HG03139 (cell line): ENCODE measurements at regions not wholly inside any gene's neighbourhood (a gene's known extent, or its start where the extent isn't known, plus 50 kb on each side); places are given as distances from the start of the nearest gene placed in this dataset.

Source experiments
- ATAC-seq: cut with Tn5 transposase; IDR thresholded peaks from one replicate; pipeline ENCODE4 v1.9.1; 2021; ENCODE audit not compliant: unreplicated experiment

DNA sequence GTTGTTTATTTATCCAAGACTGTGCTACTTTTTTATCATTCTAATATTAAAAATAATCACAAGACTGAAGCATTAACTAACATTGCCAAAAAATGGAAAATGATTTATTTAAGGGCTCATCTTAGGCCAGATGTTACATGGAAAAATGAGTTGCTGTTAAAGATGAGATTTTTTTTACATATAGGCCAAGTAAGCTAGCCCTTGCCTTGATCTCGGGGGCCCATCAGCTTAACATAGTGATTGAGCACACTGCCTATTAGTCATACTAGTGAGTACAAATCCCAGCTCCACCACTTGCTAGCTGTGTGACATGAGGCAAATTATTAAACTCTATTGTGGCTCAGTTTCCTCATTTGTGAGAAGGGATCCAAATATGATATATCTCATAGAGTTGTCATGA is 275.9 kb upstream of the SNX7 start:
- ATAC-seq, result no peak

DNA sequence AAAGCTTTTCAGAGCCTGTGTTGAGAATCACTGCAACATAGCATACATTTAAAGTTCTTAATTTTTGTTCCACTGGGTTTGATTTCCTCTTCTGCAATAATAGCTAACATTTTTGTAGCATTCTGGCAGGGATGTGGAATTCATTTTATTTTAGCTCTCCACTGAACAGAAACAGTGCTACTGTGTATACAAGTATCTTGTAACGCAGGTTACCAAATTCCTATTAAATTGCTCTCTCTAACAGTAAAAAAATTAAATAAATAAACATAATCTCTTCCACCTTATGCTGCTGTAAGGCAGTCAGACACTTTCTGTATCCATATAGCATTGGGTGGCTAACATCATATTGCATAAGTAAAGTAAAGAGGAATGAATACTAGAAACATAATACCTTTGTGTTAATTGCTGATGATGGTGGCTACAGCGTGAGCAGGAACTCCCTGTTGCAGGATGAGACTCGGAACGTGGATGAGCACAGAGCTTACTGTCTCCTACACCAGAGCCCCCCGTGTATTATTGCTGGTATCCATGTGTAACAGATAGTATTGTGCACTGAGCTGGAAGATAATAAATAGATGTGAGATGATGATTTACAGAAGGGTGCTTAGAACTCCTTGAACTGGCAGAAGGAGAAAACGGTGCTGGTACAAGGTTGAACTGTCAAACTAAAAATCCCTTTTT is 276.9 kb upstream of the SNX7 start:
- no peak for ATAC-seq

DNA sequence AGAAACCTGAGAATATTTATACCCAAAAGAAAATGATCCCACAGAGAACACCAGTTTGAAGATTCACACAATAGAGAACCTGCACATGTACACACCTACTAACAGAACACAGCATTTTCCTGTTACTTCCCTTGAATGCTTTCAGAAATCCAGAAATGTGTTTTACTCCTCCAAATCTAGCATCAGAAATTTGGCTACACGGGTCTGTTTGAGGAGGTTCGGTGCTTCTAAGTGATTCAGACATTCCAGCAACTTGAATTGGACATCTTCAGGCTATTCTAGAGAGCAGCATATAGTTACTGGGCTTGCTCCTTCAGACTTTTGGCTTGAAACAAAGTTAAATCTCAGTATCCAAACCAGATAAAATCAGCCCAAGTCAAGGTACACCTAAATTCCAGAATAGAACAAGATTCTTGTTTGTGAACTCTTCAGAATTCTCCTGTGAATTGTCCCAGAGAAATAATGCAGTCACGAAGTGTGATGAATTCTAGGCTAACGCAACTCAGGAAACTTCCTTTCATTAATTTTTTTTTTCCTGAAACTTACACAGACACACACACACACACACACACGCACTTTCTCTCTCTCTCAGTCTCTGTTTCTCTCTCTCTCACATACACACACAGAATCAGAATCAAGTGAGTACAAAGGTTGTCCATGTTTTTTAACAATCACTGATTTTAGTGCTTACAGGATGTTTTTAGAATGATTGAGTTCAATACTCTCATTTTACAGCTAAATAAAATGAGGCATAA is 278.4 kb upstream of the SNX7 start:
- ATAC-seq, result no peak

DNA sequence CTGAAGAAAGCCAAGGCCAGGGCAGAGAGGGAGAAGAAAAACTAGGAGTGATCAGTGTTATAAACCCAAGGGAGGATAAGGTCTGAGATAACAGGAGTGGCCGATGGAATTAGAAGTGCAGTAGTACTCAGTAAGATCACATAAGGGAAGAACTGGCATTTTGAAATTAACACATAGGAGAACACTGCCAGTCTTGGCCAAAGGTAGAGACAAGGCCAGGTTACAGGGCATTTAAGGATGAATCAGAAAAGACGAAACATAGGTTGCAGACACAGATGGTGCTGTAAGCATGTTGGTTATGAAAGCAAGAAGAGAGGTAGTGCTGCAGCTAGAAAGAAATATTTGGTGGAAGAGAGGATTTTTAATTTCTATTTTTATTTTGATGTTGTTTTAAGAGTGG is 278.9 kb upstream of the SNX7 start:
- ATAC-seq, result no peak

DNA sequence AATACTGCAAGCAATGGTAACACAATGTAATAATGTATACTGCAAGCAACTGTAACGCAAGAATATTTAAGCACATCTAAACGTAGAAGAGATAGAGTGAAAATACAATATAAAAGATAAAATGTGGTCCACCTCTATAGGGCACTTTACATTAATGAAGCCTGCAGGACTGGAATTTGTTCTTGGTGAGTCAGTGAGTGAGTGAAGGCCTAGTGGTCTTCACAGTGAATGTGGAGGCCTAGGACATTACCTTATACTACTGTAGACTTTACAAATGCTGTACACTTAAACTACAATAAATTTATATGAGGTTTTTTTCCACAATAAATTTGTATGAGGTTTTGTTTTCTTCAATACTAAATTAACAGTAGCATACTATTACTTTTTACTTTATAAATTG is 287.4 kb upstream of the SNX7 start:
- ATAC-seq, result no peak

DNA sequence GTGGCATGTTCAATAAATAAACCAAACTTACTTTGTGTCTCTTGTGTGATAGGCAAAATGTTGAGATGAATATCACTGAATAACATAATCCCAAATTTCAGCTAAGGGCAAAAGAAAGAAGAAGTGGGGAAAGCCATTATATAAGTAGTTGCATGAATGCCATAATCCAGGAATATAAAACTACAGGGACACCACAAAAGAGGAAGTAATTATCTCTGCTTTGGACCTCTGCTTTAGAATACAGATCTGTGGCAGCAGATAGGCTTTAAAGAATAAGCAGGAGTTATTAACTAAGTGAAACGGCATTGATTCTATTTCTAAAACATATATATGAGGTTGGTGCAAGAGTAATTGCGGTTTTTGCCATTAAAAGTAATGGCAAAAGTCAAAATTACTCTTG is 288.5 kb upstream of the SNX7 start:
- no peak for ATAC-seq

DNA sequence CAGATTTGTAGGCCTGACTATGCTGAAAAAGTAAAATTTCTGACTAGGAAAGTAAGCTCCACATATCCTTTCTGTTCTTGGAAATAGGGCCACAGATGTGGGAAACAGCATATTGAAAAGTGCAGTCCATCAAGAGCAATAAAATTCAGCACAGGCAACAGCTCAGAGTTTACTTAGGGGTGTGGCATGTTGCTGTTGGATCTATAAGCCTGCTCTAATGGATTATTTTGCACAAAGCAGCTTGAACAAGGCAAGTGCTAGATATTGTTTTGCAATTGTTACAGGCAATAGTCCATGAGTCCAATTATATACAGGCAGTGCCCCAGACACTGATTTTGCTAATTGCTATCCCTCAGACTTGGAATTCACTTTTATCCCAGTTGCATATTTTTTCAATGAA is 289.8 kb upstream of the SNX7 start:
- no peak for ATAC-seq

DNA sequence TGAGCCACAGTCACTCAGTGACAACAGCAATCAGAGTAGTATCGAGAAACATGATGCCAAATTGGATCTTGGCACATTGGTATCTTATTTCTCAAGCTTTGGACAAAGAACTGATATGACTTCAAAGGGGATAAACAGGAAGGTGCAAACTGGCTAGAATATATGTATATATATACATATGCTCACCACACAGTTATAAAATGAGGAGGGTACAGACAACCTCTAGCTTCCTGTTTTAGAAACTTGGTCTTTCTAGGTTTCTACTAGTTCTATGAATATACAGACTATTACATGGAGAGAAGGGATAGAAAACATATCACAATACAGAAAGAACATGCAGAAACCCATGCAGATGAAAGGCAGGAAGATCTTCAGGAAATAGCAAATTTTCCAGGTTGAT is 292.1 kb upstream of the SNX7 start:
- ATAC-seq, result no peak

DNA sequence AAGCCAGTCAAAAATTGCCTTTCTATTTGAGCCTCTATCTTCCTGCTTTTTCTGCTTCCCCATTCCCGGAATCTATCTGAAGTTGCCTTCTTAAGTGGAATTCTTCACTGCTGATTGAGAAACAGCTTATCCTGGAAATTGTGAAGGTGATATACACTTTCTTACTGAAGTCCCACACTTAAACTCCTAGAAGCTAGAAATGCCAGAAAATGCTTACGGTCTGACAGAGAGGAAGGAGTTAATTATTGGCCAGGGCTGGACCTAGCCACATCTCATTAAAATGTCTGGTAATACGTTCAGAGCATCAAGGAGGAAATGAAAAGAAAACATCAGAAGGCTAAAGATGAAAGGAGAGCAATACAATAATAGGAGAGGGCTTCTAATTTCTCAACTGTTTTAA is 292.5 kb upstream of the SNX7 start:
- ATAC-seq, result no peak

DNA sequence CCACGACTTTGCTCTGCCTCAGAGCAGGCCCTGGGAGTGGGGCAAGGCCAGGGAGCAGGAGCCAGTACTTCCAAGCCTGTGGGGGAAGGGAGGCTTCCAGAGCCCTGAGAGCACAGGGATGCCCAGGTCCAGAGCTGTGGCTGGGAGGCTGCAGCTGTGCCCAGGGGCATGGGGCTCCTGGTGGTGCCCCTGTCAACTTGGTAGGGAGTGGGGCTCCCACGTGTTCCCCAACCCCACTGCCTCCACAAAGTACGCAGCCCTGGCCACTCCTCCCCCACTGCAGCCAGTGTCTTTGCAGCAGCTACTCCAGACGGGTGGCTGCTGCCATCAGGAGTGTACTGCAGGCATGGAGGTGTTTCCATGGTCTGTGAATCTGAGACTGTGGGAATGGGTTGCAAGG is 294.1 kb upstream of the SNX7 start:
- ATAC-seq, result no peak

DNA sequence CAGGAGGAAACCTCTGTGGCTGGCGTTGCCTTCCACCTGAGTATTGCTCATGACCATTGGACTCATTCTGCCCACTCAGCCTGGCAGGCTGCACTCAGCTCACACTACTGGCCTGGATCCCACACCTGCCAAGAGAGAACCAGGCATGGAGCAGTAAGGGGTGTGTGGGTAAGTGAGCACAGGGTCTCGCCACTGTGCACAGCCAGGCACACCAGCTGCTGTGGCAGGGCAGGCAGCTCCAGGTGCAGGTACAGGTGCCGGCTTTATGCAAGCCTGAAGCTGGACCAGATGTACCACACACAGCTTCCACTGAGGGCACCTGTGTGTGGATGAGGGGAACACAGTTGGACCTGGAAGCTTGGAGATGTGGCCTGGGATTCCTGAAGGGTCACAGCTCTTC is 295.2 kb upstream of the SNX7 start:
- no peak for ATAC-seq

DNA sequence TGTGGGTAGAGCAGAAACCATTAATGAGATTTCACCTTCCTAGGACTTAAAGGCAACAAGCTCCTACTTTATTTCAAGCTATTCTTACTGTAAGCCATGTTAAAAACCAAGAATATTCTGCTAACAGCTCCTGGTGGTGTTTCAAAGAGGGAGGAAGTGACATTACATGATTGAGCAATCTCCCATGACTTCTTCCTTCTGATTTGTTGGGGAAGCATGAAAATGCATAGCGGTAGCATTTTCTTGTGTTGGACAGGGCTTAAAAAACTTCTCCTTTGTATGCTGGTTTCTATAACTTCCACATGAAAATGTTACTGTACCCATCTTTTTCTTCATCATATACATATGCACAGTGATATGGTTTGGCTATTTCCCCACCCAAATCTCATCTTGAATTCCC is 297.0 kb upstream of the SNX7 start:
- no peak for ATAC-seq

DNA sequence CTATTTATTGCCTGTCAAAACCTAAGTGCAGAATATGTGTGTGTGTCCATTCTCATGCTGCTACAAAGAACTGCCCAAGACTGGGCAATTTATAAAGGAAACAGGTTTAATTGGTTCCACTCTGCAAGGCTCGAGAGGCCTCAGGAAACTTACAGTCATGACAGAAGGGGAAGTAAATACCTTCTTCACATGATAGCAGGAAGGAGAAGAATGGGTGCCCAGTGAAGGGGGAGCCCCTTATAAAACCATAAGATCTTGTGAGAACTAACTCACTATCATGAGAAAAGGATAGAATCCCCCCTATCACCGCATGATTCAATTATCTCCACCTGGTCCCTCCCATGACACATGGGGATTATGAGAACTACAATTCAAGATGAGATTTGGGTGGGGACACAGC is 300.7 kb upstream of the SNX7 start:
- ATAC-seq, result no peak

DNA sequence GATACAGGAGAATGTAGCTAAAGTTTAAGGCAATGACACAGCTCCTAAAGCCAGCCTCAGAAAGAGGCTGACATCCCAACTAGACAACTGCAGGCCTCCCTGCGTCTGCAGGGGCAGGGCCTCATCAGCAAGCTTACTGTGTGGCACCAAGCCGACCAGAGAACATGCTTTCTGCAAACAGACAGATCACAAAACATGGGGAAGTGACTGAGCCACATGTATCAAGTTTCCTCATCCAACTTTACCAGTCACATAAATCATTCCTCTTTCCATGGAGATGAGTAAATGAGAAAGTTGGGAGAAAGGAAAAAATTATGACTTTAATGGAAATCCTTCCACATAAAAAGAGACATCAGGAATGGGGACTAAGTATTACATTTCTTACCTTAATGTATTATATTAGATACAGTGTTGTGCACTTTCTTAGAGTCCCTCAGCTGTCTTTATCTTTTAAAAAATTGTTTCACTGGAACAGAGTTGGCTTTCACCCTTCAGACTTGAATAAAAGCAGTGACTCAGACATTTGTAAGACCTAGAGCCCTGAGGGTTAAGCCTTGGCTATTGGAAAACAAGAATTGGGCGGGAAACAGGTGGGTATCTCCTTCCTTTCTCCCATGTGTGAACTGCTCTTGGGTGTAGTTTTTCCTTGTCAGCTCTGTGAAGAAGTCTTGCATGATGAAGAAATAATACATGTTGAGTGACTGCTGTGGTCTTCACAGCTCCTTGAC is 305.7 kb upstream of the SNX7 start:
- ATAC-seq, result no peak

DNA sequence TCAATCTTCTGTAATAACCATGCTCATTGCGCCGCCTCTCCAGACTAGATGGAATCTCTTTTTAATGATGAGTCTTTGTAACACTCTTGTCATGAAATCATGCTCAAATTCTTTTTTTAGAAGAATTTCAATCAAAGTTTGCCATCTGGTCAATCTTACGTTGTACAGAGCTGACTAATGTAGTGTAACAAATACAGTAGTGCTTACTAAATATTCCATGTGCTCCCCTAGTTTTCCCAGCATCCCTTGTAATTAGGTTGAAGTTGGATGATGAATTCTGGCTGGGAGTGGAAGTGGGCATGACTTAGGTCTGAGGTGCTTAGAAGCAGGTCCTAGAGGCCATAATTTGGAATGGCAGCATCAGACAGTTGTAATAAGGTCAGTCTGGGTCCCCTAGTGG is 309.1 kb upstream of the SNX7 start:
- ATAC-seq, result no peak

DNA sequence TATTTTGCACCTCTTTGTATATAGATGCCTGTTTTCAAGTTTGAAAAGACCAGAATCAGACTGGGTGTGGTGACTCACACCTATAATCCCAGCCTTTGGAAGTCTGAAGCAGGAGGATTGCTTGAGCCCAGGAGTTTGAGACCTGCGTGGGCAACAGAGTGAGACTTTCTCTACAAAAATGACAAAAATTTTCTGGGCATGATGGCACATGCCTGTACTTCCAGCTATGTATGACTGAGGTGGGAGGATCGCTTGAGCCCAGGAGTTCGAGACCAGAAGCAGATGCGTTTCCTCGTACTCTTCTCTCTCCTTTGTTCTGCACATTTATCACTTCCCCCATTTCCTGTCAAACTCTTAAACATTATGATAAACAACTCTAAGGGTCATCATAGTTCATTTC is 310.0 kb upstream of the SNX7 start:
- no peak for ATAC-seq

DNA sequence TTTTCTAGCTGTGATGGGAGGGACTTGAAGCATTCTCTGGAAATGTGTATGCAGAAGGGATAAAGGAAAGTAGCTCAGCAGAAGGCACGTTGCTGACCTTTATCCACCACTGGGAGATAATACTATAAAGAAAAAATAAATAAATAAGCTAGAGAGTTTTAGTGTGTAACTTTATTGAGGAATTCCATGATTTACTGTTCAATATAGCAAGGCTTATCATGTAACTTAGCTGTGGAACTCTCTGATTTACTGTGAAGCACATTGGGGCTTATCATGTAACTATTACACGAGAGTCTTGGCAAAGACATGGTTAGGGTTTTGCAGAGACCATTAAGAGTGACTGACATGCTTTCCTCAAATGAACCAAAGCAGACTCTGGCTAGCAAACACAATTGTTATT is 316.1 kb upstream of the SNX7 start:
- ATAC-seq, result no peak

DNA sequence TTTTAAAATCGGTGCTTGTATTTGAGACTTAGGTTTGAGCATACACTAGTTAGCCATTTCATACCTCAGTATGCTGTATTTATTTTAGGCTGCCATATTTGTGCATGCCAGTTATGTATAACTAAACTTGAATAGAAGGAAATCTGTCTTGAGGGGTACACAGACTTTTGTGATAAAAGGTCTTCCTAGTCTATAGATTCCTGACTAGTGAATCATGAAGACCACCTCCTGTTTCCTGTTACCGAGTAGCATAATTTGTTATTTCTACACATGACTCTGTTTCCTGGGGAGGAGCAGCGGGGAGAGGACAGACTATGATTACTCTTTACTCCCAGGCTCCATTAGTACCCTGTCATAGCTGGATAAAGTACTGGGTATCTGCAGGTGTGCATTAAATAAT is 316.8 kb upstream of the SNX7 start:
- ATAC-seq, result no peak

DNA sequence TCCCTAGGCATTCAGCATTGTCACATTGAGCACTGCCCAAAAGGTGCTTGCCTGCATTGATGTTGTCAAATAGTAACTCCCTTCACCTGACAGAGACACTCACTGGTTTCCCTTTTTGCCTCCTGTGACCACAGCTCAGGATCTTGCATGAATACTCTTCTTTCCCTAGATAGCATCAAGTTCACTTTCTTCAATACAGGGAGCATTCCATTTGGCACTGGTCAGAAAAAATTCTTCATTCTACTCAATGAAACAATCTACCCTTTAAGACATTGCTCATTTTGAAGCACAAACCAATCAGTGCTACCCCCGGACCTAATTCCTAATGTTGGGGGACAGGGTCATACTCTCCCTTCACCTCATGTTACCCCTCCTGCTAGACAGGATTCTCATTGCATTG is 319.0 kb upstream of the SNX7 start:
- ATAC-seq, result no peak

DNA sequence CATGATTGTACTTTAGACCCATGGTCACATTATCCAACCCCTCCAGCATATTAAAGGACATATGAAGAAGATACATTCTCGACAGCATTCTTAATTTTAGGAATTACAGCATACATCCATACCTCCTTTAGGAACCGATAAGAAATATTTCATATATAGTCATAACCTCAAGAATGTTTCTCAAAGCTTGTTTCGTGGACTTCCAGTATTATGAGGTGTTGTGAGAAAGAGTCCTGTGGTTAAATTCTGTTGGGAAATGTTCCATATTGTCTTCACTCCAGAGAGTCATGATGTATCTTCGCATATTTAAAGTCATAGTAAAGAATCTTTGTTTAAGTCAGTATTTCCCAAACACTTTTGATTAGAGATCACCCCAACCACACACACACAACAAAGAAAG is 321.0 kb upstream of the SNX7 start:
- ATAC-seq, result no peak

DNA sequence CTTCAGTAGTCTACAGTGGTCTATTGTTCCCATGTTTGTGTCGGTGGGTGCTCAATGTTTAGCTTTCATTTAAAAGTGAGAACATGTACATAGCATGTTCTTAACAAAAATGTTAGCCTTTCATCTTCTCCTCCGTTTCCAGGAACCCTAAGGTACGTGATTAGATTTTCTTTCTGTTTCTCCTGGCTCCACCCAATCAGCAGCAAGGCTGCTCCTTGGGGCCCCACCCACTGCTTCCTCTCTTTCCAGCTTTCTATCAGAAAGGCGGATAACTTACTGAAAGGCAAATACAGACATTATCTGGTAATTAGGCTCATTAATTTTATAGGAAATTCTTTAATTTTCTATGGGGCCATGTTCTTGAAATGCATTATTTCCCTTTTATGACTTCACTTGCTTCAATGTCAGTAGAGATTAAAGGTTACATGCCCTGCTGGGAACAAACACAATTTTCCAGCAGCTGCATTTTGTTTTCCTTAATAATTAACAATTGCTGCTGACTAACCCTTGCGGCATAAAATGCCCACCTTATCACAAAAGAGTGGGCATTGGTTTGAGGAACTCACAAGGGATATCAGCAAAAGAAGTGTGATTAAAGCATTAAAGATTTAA is 324.9 kb upstream of the SNX7 start:
- no peak for ATAC-seq

DNA sequence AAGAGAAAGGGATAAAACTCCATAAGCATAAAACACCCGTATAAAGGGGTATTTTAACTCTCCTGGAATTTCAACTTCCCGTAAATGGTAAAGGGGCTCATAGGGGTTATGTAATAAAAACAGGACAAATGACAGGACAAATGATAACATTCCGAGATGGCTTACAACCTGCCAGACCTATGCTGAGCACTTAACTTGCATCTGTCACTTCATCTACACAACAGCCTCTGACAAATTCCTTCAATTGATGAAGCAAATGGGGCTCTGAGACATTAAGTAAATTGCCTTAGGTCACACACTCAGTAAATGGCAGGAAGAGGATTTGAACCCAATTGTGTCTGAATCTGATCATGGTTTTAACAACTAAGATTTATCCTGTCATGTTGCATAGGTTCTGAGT is 327.6 kb upstream of the SNX7 start:
- ATAC-seq, result no peak
